Caco-2 (cell line): ENCODE measurements at regions not wholly inside any gene's neighbourhood (a gene's known extent, or its start where the extent isn't known, plus 50 kb on each side); places are given as distances from the start of the nearest gene placed in this dataset.
"Not testable (repeated sequence)": the region's sequence is repeated elsewhere in the genome, so short reads cannot be mapped to it uniquely, and the experiment has no call there.

Experiments used
- BruUV-seq: library from RNA; stranded (reverse); fragments of 400-500 nt; replicated peaks from 2 replicates; lab custom pipeline; 2021; lab: Mats Ljungman, UMichigan
- CTCF ChIA-PET: fragments of 300-600 bp; sonication (Branson Sonifier 250); formaldehyde crosslinking; loops from one replicate; lab custom pipeline; 2022; ENCODE audit warnings: antibody characterized with exemption; lab: Charles Lee
- POLR2A ChIA-PET: fragments of 300-600 bp; sonication (Branson Sonifier 250); formaldehyde crosslinking; loops from one replicate; lab custom pipeline; 2022; ENCODE audit warnings: antibody characterized with exemption; lab: Charles Lee
- DNase-seq, 2 experiments: peaks; one replicate each; pipeline versions ENCODE4 v3.0.0 to v3.0.0-alpha.2; 2020 to 2022
- H3K27me3 ChIP-seq: replicated peaks from 2 replicates; pipeline ENCODE4 v1.6.0; 2011; ENCODE audit warnings: low read length; ENCODE audit not compliant: control insufficient read depth, insufficient read depth
- H3K36me3 ChIP-seq: 2 replicates; pipeline ENCODE4 v1.5.1; 2011; ENCODE audit warnings: low read length; ENCODE audit not compliant: control insufficient read depth, insufficient read depth
- H3K4me1 ChIP-seq: fragments of 250-450 bp; sonication (Bioruptor Pico); 2 replicates; pipeline ENCODE4 v1.5.1; 2020; ENCODE audit warnings: mild to moderate bottlenecking
- H3K4me3 ChIP-seq: 2 replicates; pipeline ENCODE4 v1.5.1; 2011; ENCODE audit warnings: low read depth, mild to moderate bottlenecking, control low read depth, low read length
- H3K9me3 ChIP-seq: fragments of 250-450 bp; sonication (Bioruptor Pico); 2 replicates; pipeline ENCODE4 v1.5.1; 2020; ENCODE audit warnings: mild to moderate bottlenecking, moderate library complexity
- H3K27ac Mint-ChIP-seq: one replicate; pipeline ENCODE4 v1.8.0; 2022; ENCODE audit warnings: mixed read lengths; ENCODE audit not compliant: unreplicated experiment
- H3K27me3 Mint-ChIP-seq: one replicate; pipeline ENCODE4 v1.8.0; 2022; ENCODE audit warnings: mixed read lengths; ENCODE audit not compliant: insufficient read depth, unreplicated experiment
- H3K36me3 Mint-ChIP-seq: one replicate; pipeline ENCODE4 v1.8.0; 2022; ENCODE audit warnings: mild to moderate bottlenecking, mixed read lengths; ENCODE audit not compliant: insufficient read depth, unreplicated experiment
- H3K4me1 Mint-ChIP-seq: one replicate; pipeline ENCODE4 v1.8.0; 2022; ENCODE audit warnings: low read depth, mixed read lengths; ENCODE audit not compliant: unreplicated experiment
- H3K4me3 Mint-ChIP-seq: one replicate; pipeline ENCODE4 v1.8.0; 2022; ENCODE audit warnings: mild to moderate bottlenecking, moderate library complexity, mixed read lengths; ENCODE audit not compliant: unreplicated experiment
- H3K9me3 Mint-ChIP-seq: one replicate; pipeline ENCODE4 v1.8.0; 2022; ENCODE audit warnings: mixed read lengths; ENCODE audit not compliant: unreplicated experiment
- CTCF ChIP-seq, 2 experiments: fragments of 200-600 bp in 1 of 2; IDR thresholded peaks; 1 replicate in 1 of 2; 2 replicates in 1 of 2; pipeline versions ENCODE4 v1.5.1 to v1.8.0; 2011 to 2022; ENCODE audit warnings: antibody characterized with exemption in 1 of 2, control low read depth in 1 of 2, inconsistent platforms in 1 of 2, low read depth in 1 of 2, low read length in 1 of 2, mild to moderate bottlenecking in 1 of 2, moderate library complexity in 1 of 2; ENCODE audit not compliant: insufficient read depth in 1 of 2, severe bottlenecking in 1 of 2, unreplicated experiment in 1 of 2
- intact Hi-C: fragments of 100-400 bp; cut with micrococcal nuclease; formaldehyde crosslinking; loops from one replicate; pipeline ENCODE4 v1.10.0; 2022; ENCODE audit not compliant: unreplicated experiment

- no peak for TF ChIP-seq CTCF (IDR thresholded peaks at IDR 0.05; ENCODE audit: insufficient read depth in 1 of 2, low read depth in 1 of 2, low read length in 1 of 2, severe bottlenecking in 1 of 2, unreplicated experiment in 1 of 2)
- DNase-seq: no peak
Observed at GRCh38 chr5:5857396-5857795, 434.9 kb downstream of the ICE1 start.

GRCh38 chr5:5854087-5854486 is 431.6 kb downstream of the ICE1 start:
- no peaks in the 10 kb centered on the region for H3K9me3 Mint-ChIP-seq
- no peak overlapping the region for H3K4me3 Mint-ChIP-seq
- no peaks in the 10 kb centered on the region for H3K36me3 Mint-ChIP-seq
- Histone ChIP-seq H3K36me3 (no peaks in the 10 kb centered on the region), H3K9me3 (no peaks in the 10 kb centered on the region), H3K4me3 (no peak overlapping the region), H3K4me1 (no peaks in the 10 kb centered on the region), H3K27me3 (no peaks in the 10 kb centered on the region)
- H3K27ac Mint-ChIP-seq: no peak overlapping the region
- peaks cover 6% of the 10 kb centered on the region for H3K27me3 Mint-ChIP-seq
- ChIA-PET POLR2A (no interaction called here), CTCF (no interaction called here)
- intact Hi-C loops: no loop called here
- H3K4me1 Mint-ChIP-seq: no peaks in the 10 kb centered on the region
- BruUV-seq: no TSS peak
- no peak for TF ChIP-seq CTCF (IDR thresholded peaks at IDR 0.05; ENCODE audit: insufficient read depth in 1 of 2, low read depth in 1 of 2, low read length in 1 of 2, severe bottlenecking in 1 of 2, unreplicated experiment in 1 of 2)
- DNase-seq: no peak

More at GRCh38 chr5:5857396-5857795, 434.9 kb downstream of the ICE1 start:
- no peaks in the 10 kb centered on the region for H3K36me3 ChIP-seq
- H3K4me3 ChIP-seq: no peak overlapping the region
- peaks cover 4% of the 10 kb centered on the region for H3K27me3 Mint-ChIP-seq
- no peaks in the 10 kb centered on the region for H3K36me3 Mint-ChIP-seq
- ChIA-PET CTCF (no interaction called here), POLR2A (no interaction called here)
- no peak overlapping the region for H3K27ac Mint-ChIP-seq
- H3K4me1 ChIP-seq: no peaks in the 10 kb centered on the region
- no peak overlapping the region for H3K4me3 Mint-ChIP-seq
- H3K9me3 Mint-ChIP-seq: no peaks in the 10 kb centered on the region
- H3K27me3 ChIP-seq: no peaks in the 10 kb centered on the region
- H3K4me1 Mint-ChIP-seq: no peaks in the 10 kb centered on the region
- BruUV-seq: no TSS peak
- H3K9me3 ChIP-seq: no peaks in the 10 kb centered on the region
- intact Hi-C loops: no loop called here

- Histone ChIP-seq H3K27me3 (no peaks in the 10 kb centered on the region), H3K4me1 (no peaks in the 10 kb centered on the region), H3K9me3 (no peaks in the 10 kb centered on the region), H3K36me3 (no peaks in the 10 kb centered on the region), H3K4me3 (no peak overlapping the region)
- Mint-ChIP-seq H3K27ac (no peak overlapping the region), H3K36me3 (no peaks in the 10 kb centered on the region), H3K4me3 (no peak overlapping the region), H3K9me3 (no peaks in the 10 kb centered on the region), H3K27me3 (peaks cover 19% of the 10 kb centered on the region), H3K4me1 (no peaks in the 10 kb centered on the region)
- no TSS peak for BruUV-seq
- no peak for TF ChIP-seq CTCF (IDR thresholded peaks at IDR 0.05; ENCODE audit: insufficient read depth in 1 of 2, low read depth in 1 of 2, low read length in 1 of 2, severe bottlenecking in 1 of 2, unreplicated experiment in 1 of 2)
- ChIA-PET POLR2A (no interaction called here), CTCF (no interaction called here)
- intact Hi-C loops: no loop called here
- no peak for DNase-seq
Observed at GRCh38 chr5:5838493-5838892, 416.0 kb downstream of the ICE1 start.

GRCh38 chr5:5831622-5832021 is 409.1 kb downstream of the ICE1 start:
- H3K4me3 ChIP-seq, POLR2A ChIA-PET, DNase-seq, H3K27me3 Mint-ChIP-seq, H3K9me3 Mint-ChIP-seq, H3K4me3 Mint-ChIP-seq, H3K9me3 ChIP-seq, H3K36me3 ChIP-seq, H3K27ac Mint-ChIP-seq, H3K27me3 ChIP-seq, H3K4me1 ChIP-seq, CTCF ChIA-PET, H3K4me1 Mint-ChIP-seq, H3K36me3 Mint-ChIP-seq, BruUV-seq, intact Hi-C loops: not testable (repeated sequence)
